GM18517 (cell line): ENCODE measurements at regions not wholly inside any gene's neighbourhood (a gene's known extent, or its start where the extent isn't known, plus 50 kb on each side); places are given as distances from the start of the nearest gene placed in this dataset.

Source experiments
- ATAC-seq: cut with Tn5 transposase; IDR thresholded peaks from one replicate; pipeline ENCODE4 v1.9.1; 2021; ENCODE audit warnings: mild to moderate bottlenecking, moderate library complexity; ENCODE audit not compliant: unreplicated experiment

GRCh38 chr2:185891403-185891802 lies 152.8 kb downstream of the FSIP2 start:
- no peak for ATAC-seq

DNA sequence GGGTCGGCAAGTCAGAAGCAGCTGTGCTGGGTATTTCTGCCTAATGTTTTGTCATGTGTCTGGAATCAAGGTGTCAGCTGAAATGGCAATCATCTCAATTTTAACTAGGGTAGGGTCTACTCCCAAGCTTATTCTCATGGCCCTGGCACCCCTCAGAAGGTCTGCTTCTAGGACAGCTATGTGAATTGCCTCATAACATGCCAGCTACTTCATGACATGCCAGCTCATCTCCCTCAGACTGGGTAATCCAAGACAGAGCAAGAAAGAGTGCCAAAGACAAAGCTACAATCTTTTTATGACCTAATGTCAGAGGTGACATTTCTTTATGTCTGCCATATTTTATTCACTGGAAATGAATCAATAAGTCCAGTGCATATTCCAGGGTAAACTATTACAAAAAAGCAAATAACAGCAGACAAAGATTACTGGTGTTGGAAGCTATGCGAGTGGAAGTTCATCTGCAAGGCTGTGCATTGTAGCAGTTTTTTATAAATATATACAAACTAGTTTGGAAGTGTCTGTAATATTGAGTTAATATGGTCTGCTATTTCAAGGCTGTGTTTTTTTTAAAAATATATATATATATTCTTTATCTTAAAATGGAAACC lies 153.3 kb downstream of the FSIP2 start:
- ATAC-seq, result no peak

- ATAC-seq, result no peak
These were observed 153.9 kb downstream of the FSIP2 start for GRCh38 chr2:185892484-185892883.

DNA sequence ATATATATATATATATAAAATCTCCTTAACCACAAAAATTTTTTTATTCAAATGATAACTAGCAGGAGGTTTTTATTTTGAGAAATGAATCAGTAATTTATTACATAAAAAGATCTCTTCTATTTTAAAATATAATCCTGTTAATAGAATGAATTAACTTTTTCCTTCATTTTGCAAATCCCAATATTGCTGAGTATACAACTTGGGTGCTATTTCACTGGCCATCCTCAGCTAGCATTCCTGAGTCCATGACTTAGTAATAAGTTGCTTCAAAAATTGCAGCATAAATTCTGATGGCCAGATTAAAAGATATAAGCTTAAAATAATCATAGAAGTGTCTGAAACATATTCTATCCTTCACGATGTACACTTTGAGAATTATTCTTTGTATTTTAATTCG lies 155.6 kb downstream of the FSIP2 start:
- ATAC-seq, result no peak

- ATAC-seq, result no peak
These were observed 157.5 kb downstream of the FSIP2 start for GRCh38 chr2:185895828-185896693.

GRCh38 chr2:185899366-185899765 lies 160.8 kb downstream of the FSIP2 start:
- no peak for ATAC-seq

GRCh38 chr2:185919155-185919554 lies 180.6 kb downstream of the FSIP2 start:
- no peak for ATAC-seq

DNA sequence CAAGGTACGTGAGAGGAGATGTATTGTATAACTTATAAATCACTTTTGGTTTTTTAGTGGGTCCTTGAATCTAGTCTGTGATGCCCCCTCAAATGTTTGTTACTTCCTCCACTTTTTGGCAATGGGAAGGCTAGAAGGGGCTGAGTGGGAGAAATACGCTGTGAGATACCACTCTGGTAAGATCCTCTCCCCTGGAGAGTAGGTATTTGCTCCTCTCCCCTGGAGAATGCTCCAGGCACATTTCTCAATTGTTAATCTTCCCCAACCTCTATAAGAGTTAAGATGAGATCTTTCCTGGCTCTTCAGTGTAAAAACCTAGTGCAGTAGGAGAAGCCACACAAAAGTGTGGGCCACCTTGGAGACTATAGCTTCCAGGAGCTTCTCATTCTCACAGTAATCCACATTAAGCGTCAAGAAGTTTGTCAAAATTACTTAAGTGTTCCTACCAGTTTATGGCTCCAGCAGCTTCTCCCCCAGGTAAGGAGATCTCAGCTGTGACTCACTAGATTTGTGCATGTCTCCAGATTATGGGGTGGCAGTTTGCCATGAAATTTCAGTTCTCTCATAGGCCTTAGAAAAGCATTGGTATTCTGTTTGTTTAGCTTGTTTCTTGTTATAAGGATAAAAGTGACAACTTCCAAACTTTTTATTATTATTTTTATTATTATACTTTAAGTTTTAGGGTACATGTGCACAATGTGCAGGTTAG lies 182.6 kb downstream of the FSIP2 start:
- ATAC-seq, result no peak

DNA sequence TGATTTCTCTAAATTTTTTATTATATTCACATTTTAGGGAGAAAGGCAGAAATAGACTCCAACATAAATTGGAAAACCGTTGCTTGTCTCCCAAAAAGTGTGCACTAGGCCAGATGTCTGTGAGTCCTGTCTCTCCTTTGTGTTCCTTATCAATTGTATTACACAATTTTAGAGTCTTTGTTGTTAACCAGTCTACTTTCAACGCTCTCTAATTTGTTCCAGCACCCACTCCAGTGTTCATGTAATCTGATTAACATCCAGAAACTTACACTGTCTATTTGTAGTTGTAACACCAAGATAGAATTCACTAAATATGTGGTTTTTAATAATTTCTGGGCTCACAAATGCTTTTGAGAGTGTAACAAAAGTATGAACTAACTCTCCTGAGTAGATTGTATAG lies 195.6 kb downstream of the FSIP2 start:
- no peak for ATAC-seq

DNA sequence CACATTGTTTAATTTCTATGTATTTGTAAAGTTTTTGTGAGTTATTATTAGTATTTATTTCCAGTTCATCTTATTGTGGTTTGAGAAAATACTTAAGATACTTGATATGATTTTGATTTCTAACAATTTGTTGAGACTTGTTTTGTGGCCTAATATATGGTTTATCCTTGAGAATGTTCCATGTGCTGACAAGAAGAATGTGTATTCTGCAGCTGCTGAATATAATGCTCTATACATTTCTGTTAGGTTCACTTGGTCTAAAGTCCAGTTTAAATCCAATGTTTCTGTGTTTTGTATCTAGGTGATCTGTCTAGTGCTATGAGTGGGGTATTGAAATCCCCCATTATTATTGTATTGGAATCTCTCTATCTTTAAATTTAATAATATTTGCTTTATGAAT lies 201.3 kb downstream of the FSIP2 start:
- no peak for ATAC-seq

DNA sequence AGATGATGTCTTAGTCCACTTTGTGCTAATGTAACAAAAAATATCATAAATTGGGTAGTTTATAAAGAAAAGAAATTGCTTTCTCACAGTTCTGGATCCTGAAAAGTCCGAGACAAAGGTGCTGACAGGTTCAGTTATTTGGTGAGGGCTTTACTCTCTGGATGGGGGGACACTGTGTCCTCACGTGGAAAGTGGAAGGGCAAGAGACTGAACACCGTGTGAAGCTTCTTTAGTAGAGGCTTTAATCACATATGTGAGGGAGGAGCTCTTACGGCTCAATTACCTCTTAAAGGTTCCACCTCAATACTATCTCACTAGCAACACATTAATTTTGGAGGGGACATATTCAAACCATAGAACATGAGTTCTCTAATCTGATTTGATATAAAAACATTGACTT lies 204.3 kb downstream of the FSIP2 start:
- no peak for ATAC-seq

DNA sequence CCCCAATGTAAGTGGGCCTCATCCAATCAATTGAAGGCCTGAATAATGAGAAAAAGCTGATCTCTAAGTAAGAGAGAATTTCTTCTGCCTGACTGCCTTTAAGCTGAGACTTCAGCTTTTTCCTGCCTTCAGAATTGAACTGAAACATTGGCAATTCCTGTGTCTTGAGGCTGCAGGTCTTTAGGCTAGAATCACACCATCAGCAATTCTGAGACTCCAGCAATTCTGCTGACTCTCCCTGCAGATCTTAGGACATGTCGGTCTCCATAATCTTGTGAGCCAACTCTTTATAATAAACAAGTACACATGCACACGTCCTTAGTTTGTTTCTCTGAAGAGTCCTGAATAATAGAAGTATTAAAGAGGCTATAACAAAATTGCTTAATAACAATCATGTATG lies 209.1 kb downstream of the FSIP2 start:
- no peak for ATAC-seq

DNA sequence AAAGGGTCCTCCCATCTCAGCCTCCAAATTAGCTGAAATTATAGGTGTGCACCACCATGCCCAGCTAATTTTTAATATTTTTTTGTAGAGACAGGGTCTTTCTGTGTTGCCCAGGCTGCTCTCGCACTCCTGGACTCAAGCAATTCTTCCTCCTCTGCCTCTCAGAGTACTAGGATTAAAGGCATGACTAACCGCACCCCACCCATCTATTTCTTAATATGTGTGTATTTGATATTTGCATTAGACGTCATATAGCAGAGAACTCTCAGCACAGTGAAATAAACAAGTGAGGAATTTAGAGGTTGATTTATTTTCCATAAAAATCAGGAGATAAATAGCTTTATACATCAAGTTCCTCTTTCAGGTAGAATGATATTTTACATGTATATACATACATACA lies 213.5 kb downstream of the FSIP2 start:
- no peak for ATAC-seq

GRCh38 chr2:185954389-185954788 lies 215.8 kb downstream of the FSIP2 start:
- no peak for ATAC-seq

DNA sequence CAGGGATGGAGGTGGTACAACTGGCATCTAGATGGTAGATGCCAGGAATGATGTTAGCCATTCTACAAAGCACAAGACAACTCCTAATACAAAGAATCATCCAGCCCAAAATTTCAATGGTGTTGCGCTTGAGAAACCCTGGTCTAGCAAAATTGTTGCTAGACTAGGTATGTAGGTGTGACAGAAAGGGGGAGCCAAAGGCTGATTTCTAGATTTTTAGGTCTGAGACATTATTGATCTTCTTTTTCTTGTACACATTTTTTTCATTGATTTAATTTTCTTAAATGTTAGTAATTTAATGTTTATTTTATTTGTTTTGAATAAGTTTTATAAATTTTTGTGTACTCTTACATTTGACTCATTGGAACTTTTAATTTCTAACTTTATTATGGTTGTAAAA lies 216.4 kb downstream of the FSIP2 start:
- no peak for ATAC-seq

DNA sequence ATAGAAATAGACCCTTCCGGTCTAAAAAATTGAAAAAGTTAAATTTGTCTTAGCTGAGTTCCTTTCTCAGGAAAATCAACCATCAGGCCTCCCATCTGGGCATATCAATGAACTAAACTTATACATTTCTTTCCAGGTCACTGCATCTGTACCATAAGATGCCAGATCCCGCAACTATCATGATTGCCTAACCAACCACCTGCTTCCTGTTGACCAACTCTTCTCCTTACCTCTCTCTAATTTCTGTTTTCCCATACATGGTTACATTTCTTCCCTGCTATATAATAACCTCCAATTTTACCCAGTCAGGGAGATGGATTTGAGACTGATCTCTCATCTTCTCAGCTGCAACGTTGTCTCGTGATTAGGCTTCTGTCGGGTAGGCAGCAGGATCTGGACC lies 228.7 kb downstream of the FSIP2 start:
- no peak for ATAC-seq

GRCh38 chr2:185970148-185970852 lies 231.7 kb downstream of the FSIP2 start:
- ATAC-seq, result no peak

DNA sequence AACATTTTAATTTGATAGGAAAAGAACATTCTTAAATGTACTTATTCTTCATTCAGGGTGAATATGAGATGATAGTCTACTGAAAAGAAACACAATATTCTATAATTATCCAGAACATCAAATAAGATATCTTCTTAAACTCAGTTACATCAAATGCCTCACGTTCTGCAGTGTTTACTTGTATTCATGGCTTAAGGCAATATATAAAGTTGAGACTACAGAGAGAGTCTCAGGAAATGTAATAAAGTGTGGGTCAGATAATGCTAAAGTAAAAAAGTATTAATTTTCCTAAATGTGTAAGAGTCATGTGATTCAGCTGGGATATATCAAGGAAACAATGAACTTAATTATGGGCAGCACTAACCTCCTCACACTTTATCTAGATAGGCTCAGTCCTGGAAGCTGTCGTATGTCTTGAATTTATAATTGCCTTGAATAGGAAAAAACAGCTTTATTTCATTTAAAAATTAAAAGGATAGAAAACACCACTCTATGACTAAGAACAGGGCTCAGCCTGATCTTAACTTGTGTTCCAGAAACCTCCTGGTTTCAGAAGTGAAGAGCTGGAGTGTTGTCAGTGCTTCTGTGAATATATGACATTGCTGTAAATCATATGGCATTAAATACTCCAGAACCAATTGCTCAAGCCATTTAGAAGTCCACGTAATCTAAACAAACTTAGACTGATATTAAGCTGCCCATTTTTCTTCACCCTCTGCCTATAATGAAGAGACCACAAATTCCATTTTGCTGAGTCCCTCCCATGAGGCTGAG lies 240.2 kb downstream of the FSIP2 start:
- ATAC-seq, result no peak

DNA sequence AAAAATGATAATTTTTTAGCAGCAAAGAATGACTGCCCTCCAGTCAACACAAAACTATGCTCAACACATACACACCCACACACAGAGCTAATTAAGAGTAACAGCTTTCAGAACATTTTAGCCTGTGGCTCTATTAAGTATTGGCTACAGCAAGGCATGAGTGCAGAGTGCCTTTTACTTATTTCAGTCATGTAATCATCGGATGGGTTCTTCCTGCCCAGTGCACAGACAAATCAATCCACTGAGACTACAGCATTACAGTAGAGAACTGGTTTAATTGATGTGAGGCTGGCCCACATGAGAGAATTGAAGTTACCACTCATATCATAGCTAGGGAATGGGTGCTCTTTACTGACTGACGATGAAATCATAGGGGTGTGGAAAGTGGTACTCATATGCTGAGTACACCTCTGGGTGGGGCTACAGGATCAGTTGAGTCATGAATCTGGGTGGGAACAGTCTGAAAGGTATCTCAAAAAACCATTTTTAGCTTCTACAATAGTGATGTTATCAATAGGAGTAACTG lies 241.0 kb downstream of the FSIP2 start:
- no peak for ATAC-seq

GRCh38 chr2:185980944-185981343 lies 242.3 kb downstream of the FSIP2 start:
- no peak for ATAC-seq
